HEK293 (cell line): ENCODE measurements at regions not wholly inside any gene's neighbourhood (a gene's known extent, or its start where the extent isn't known, plus 50 kb on each side); places are given as distances from the start of the nearest gene placed in this dataset.

Source experiments
- CTCF ChIA-PET: fragments of 350-600 bp; formaldehyde crosslinking; extraction: SDS; loops from one replicate; lab custom pipeline; 2021; ENCODE audit warnings: antibody characterized with exemption; lab: Yijun Ruan, JAX
- POLR2A ChIA-PET: fragments of 300-600 bp; formaldehyde crosslinking; extraction: SDS; loops from one replicate; lab custom pipeline; 2020; ENCODE audit warnings: antibody characterized with exemption, inconsistent platforms; lab: Yijun Ruan, JAX
- H3K27ac ChIP-seq: fragments of 200-500 bp; sonication (Bioruptor generic); 2 replicates; pipeline ENCODE4 v1.5.1; 2014; ENCODE audit warnings: low read depth, low read length, control low read depth, inconsistent platforms; ENCODE audit errors: extremely low read depth
- H3K36me3 ChIP-seq, 2 experiments: fragments of 200-500 bp in 1 of 2; sonication (Bioruptor generic) in 1 of 2; 1 replicate in 1 of 2; 2 replicates in 1 of 2; pipeline ENCODE4 v1.5.1; 2014 to 2017; ENCODE audit warnings: inconsistent platforms in 2 of 2, low read length in 2 of 2; ENCODE audit not compliant: control insufficient read depth in 2 of 2, insufficient read depth in 1 of 2
- H3K4me1 ChIP-seq: fragments of 200-500 bp; sonication (Bioruptor generic); 2 replicates; pipeline ENCODE4 v1.5.1; 2014; ENCODE audit warnings: mild to moderate bottlenecking, low read length, inconsistent platforms; ENCODE audit not compliant: control insufficient read depth, insufficient read depth
- H3K4me3 ChIP-seq: 2 replicates; pipeline ENCODE4 v1.5.1; 2011; ENCODE audit warnings: low read depth, mild to moderate bottlenecking, control low read depth, low read length, moderate library complexity
- H3K9me3 ChIP-seq: fragments of 200-500 bp; sonication (Bioruptor generic); 2 replicates; pipeline ENCODE4 v1.5.1; 2014; ENCODE audit warnings: low read depth, low read length, inconsistent platforms; ENCODE audit not compliant: control insufficient read depth, insufficient read depth
- GLI4 ChIP-seq: fragments of 450-650 bp; formaldehyde crosslinking; IDR thresholded peaks from 2 replicates; pipeline ENCODE4 v1.5.1; 2016; ENCODE audit warnings: missing biosample characterization, missing genetic modification characterization
- IKZF3 ChIP-seq: fragments of 450-650 bp; IDR thresholded peaks from 2 replicates; pipeline ENCODE4 v1.5.0; 2018; ENCODE audit warnings: missing biosample characterization, mild to moderate bottlenecking, missing genetic modification characterization, moderate library complexity
- KLF10 ChIP-seq: fragments of 450-650 bp; IDR thresholded peaks from 2 replicates; pipeline ENCODE4 v1.5.1; 2018; ENCODE audit warnings: missing biosample characterization, mild to moderate bottlenecking, missing genetic modification characterization
- KLF8 ChIP-seq: fragments of 450-650 bp; formaldehyde crosslinking; IDR thresholded peaks from 2 replicates; pipeline ENCODE4 v1.5.1; 2016; ENCODE audit warnings: missing biosample characterization, missing genetic modification characterization
- OSR2 ChIP-seq: fragments of 450-650 bp; formaldehyde crosslinking; IDR thresholded peaks from 2 replicates; pipeline ENCODE4 v1.5.1; 2016; ENCODE audit warnings: missing biosample characterization, missing genetic modification characterization
- SP3 ChIP-seq: fragments of 450-650 bp; formaldehyde crosslinking; IDR thresholded peaks from 2 replicates; pipeline ENCODE4 v1.5.1; 2016; ENCODE audit warnings: missing biosample characterization, missing genetic modification characterization
- YY2 ChIP-seq: fragments of 450-650 bp; formaldehyde crosslinking; IDR thresholded peaks from 2 replicates; pipeline ENCODE4 v1.5.1; 2016; ENCODE audit warnings: missing biosample characterization, missing genetic modification characterization
- ZBTB17 ChIP-seq: fragments of 450-650 bp; formaldehyde crosslinking; IDR thresholded peaks from 2 replicates; pipeline ENCODE4 v1.5.1; 2016; ENCODE audit warnings: missing biosample characterization, missing genetic modification characterization
- ZEB2 ChIP-seq: fragments of 450-650 bp; formaldehyde crosslinking; IDR thresholded peaks from 2 replicates; pipeline ENCODE4 v1.5.1; 2016; ENCODE audit warnings: missing biosample characterization, missing genetic modification characterization
- ZFHX2 ChIP-seq: fragments of 450-650 bp; formaldehyde crosslinking; conservative IDR thresholded peaks from 2 replicates; pipeline ENCODE4 v1.5.1; 2016; ENCODE audit warnings: missing biosample characterization, missing genetic modification characterization
- ZFP3 ChIP-seq: fragments of 450-650 bp; formaldehyde crosslinking; IDR thresholded peaks from 2 replicates; pipeline ENCODE4 v1.5.1; 2016; ENCODE audit warnings: low read depth, missing biosample characterization, missing genetic modification characterization
- ZNF174 ChIP-seq: fragments of 450-650 bp; formaldehyde crosslinking; IDR thresholded peaks from 2 replicates; pipeline ENCODE4 v1.5.0; 2017; ENCODE audit warnings: missing biosample characterization, mild to moderate bottlenecking, missing genetic modification characterization
- ZNF211 ChIP-seq: fragments of 450-650 bp; formaldehyde crosslinking; IDR thresholded peaks from 2 replicates; pipeline ENCODE4 v1.5.1; 2016; ENCODE audit warnings: low read depth, missing biosample characterization, missing genetic modification characterization
- ZNF221 ChIP-seq: fragments of 450-650 bp; formaldehyde crosslinking; IDR thresholded peaks from 2 replicates; pipeline ENCODE4 v1.5.1; 2017; ENCODE audit warnings: missing biosample characterization, missing genetic modification characterization, borderline replicate concordance
- ZNF23 ChIP-seq: fragments of 450-650 bp; formaldehyde crosslinking; IDR thresholded peaks from 2 replicates; pipeline ENCODE4 v1.5.1; 2016; ENCODE audit warnings: missing biosample characterization, missing genetic modification characterization, borderline replicate concordance
- ZNF248 ChIP-seq: fragments of 450-650 bp; formaldehyde crosslinking; IDR thresholded peaks from 2 replicates; pipeline ENCODE4 v1.5.1; 2017; ENCODE audit warnings: missing biosample characterization, missing genetic modification characterization
- ZNF324 ChIP-seq: fragments of 450-650 bp; formaldehyde crosslinking; IDR thresholded peaks from 2 replicates; pipeline ENCODE4 v1.5.1; 2016; ENCODE audit warnings: missing biosample characterization, missing genetic modification characterization
- ZNF433 ChIP-seq: fragments of 450-650 bp; formaldehyde crosslinking; IDR thresholded peaks from 2 replicates; pipeline ENCODE4 v1.5.1; 2016; ENCODE audit warnings: missing biosample characterization, missing genetic modification characterization, low read depth
- ZNF521 ChIP-seq: fragments of 450-650 bp; formaldehyde crosslinking; IDR thresholded peaks from 2 replicates; pipeline ENCODE4 v1.5.1; 2017; ENCODE audit warnings: missing biosample characterization, mild to moderate bottlenecking, missing genetic modification characterization
- ZNF544 ChIP-seq: fragments of 450-650 bp; formaldehyde crosslinking; IDR thresholded peaks from 2 replicates; pipeline ENCODE4 v1.5.0; 2017; ENCODE audit warnings: missing biosample characterization, missing genetic modification characterization
- ZNF623 ChIP-seq: fragments of 450-650 bp; formaldehyde crosslinking; IDR thresholded peaks from 2 replicates; pipeline ENCODE4 v1.5.1; 2016; ENCODE audit warnings: missing biosample characterization, missing genetic modification characterization
- ZNF624 ChIP-seq: fragments of 450-650 bp; formaldehyde crosslinking; IDR thresholded peaks from 2 replicates; pipeline ENCODE4 v1.5.1; 2017; ENCODE audit warnings: missing biosample characterization, missing genetic modification characterization
- ZNF629 ChIP-seq: fragments of 450-650 bp; formaldehyde crosslinking; IDR thresholded peaks from 2 replicates; pipeline ENCODE4 v1.5.1; 2017; ENCODE audit warnings: missing biosample characterization, missing genetic modification characterization
- ZNF677 ChIP-seq: fragments of 450-650 bp; IDR thresholded peaks from 2 replicates; pipeline ENCODE4 v1.5.0; 2018; ENCODE audit warnings: missing biosample characterization, mild to moderate bottlenecking, missing genetic modification characterization, moderate library complexity
- ZNF777 ChIP-seq: fragments of 450-650 bp; formaldehyde crosslinking; IDR thresholded peaks from 2 replicates; pipeline ENCODE4 v1.5.1; 2017; ENCODE audit warnings: missing biosample characterization, missing genetic modification characterization, borderline replicate concordance
- ZNF785 ChIP-seq: fragments of 450-650 bp; formaldehyde crosslinking; IDR thresholded peaks from 2 replicates; pipeline ENCODE4 v1.5.1; 2016; ENCODE audit warnings: missing biosample characterization, missing genetic modification characterization
- TF ChIP-seq, protein P1 (sequence below): fragments of 450-650 bp; formaldehyde crosslinking; conservative IDR thresholded peaks from 2 replicates; pipeline ENCODE4 v1.5.1; 2016; ENCODE audit warnings: low read depth, missing biosample characterization, missing genetic modification characterization
- TF ChIP-seq, protein P2 (sequence below): fragments of 450-650 bp; IDR thresholded peaks from 2 replicates; pipeline ENCODE4 v1.5.1; 2018; ENCODE audit warnings: missing biosample characterization, mild to moderate bottlenecking, missing genetic modification characterization

DNA sequence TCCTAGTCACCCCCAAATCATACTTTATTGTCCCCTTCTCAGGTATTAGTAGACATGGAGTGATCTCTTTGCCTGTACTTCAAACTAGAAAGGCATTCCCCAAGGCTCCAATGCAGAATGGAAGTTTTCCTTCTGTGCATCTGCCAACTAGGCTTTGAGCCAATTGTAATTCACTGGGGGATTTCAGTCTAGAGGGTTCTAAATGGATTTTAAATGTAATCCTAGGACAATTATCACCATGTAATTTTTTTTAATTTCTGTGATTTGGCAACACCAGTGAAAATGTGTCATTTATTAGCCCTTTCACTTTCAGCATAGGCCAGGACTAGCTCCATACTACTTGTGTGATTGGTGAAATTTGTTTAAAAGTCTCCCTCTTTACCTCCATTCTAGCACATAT lies 557.6 kb upstream of the MARCKS start (continued):
- TF ChIP-seq, protein P1, sequence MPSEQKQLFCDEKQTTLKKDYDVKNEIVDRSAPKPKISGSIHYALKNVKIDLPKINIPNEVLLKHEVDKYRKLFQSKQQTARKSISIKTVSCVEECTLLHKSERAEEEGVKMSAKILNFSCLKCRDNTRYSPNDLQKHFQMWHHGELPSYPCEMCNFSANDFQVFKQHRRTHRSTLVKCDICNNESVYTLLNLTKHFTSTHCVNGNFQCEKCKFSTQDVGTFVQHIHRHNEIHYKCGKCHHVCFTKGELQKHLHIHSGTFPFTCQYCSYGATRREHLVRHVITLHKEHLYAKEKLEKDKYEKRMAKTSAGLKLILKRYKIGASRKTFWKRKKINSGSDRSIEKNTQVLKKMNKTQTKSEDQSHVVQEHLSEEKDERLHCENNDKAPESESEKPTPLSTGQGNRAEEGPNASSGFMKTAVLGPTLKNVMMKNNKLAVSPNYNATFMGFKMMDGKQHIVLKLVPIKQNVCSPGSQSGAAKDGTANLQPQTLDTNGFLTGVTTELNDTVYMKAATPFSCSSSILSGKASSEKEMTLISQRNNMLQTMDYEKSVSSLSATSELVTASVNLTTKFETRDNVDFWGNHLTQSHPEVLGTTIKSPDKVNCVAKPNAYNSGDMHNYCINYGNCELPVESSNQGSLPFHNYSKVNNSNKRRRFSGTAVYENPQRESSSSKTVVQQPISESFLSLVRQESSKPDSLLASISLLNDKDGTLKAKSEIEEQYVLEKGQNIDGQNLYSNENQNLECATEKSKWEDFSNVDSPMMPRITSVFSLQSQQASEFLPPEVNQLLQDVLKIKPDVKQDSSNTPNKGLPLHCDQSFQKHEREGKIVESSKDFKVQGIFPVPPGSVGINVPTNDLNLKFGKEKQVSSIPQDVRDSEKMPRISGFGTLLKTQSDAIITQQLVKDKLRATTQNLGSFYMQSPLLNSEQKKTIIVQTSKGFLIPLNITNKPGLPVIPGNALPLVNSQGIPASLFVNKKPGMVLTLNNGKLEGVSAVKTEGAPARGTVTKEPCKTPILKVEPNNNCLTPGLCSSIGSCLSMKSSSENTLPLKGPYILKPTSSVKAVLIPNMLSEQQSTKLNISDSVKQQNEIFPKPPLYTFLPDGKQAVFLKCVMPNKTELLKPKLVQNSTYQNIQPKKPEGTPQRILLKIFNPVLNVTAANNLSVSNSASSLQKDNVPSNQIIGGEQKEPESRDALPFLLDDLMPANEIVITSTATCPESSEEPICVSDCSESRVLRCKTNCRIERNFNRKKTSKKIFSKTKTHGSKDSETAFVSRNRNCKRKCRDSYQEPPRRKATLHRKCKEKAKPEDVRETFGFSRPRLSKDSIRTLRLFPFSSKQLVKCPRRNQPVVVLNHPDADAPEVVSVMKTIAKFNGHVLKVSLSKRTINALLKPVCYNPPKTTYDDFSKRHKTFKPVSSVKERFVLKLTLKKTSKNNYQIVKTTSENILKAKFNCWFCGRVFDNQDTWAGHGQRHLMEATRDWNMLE (tag by site-specific recombination), result no peak
- TF ChIP-seq ZNF23 (tag by site-specific recombination) (no peak), ZNF624 (tag by site-specific recombination) (no peak), ZNF785 (tag by site-specific recombination) (no peak), ZNF433 (no peak), ZFP3 (tag by site-specific recombination) (no peak), ZNF174 (tag by site-specific recombination) (no peak), SP3 (tag by site-specific recombination) (no peak), ZNF623 (tag by site-specific recombination) (no peak), KLF8 (tag by site-specific recombination) (no peak)

DNA sequence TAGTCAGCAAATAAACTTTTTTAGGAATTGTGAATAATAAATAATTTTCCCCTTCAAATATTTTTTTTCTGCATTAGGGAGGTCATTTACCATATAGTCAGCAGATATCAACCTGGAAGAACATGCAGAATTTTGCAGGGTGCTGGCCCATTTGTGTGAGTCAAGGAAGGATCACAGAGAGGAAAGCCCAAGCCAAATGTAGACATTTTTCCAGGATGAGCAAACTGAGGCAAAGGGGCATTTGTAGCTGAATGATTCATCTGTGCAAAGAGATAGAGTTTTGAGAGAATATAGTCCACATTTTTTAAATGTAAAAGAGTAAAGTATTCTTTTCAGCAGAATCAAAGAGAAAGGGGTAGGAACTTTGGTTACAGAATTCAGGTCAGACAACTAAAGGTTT lies 555.5 kb upstream of the MARCKS start:
- POLR2A ChIA-PET, result no interaction called here
- Histone ChIP-seq H3K36me3 (no peaks in the 10 kb centered on the region), H3K4me1 (no peaks in the 10 kb centered on the region), H3K9me3 (no peaks in the 10 kb centered on the region), H3K27ac (no peak overlapping the region), H3K4me3 (no peak overlapping the region)
- TF ChIP-seq ZNF629 (tag by site-specific recombination) (no peak), ZNF248 (tag by site-specific recombination) (no peak), ZBTB17 (tag by site-specific recombination) (no peak), OSR2 (tag by site-specific recombination) (no peak), ZNF777 (tag by site-specific recombination) (no peak), KLF10 (no peak), ZNF521 (tag by site-specific recombination) (no peak), ZNF677 (no peak), GLI4 (tag by site-specific recombination) (no peak), ZNF324 (no peak), ZNF211 (tag by site-specific recombination) (no peak), ZNF544 (tag by site-specific recombination) (no peak), ZNF221 (tag by site-specific recombination) (no peak), IKZF3 (tag by site-specific recombination) (no peak), ZFHX2 (tag by site-specific recombination) (no peak), ZEB2 (no peak), YY2 (tag by site-specific recombination) (no peak)
- TF ChIP-seq, protein P2, sequence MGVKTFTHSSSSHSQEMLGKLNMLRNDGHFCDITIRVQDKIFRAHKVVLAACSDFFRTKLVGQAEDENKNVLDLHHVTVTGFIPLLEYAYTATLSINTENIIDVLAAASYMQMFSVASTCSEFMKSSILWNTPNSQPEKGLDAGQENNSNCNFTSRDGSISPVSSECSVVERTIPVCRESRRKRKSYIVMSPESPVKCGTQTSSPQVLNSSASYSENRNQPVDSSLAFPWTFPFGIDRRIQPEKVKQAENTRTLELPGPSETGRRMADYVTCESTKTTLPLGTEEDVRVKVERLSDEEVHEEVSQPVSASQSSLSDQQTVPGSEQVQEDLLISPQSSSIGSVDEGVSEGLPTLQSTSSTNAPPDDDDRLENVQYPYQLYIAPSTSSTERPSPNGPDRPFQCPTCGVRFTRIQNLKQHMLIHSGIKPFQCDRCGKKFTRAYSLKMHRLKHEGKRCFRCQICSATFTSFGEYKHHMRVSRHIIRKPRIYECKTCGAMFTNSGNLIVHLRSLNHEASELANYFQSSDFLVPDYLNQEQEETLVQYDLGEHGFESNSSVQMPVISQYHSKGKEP (tag by site-specific recombination), result no peak
- CTCF ChIA-PET, result interaction anchor here (0.6 to 1.2 kb wide), 3 partner anchors 11 to 519 kb away, joined by 3 read pairs; no protein-coding TSS in a partner anchor
